HT-29 (cell line): ENCODE measurements at regions not wholly inside any gene's neighbourhood (a gene's known extent, or its start where the extent isn't known, plus 50 kb on each side); places are given as distances from the start of the nearest gene placed in this dataset.
A peak's percentile ranks its signal among the peaks of the same experiment; 100 is the strongest.

Experiments used
- DNase-seq: peaks from one replicate; pipeline ENCODE4 v3.0.0-alpha.2; 2015; ENCODE audit warnings: low spot score

- no peak for DNase-seq
These were observed 65.0 kb upstream of the POU2AF1 start for GRCh38 chr11:111444040-111444439.

- DNase-seq, result no peak
These were observed 64.6 kb upstream of the POU2AF1 start for GRCh38 chr11:111443640-111444039.

GRCh38 chr11:111443032-111443431, 64.0 kb upstream of the POU2AF1 start:
- no peak for DNase-seq

- DNase-seq, result no peak
These were observed 62.4 kb upstream of the POU2AF1 start for GRCh38 chr11:111441443-111441842.

GRCh38 chr11:111440416-111441205, 61.5 kb upstream of the POU2AF1 start:
- DNase-seq, result no peak

- no peak for DNase-seq
These were observed 60.8 kb upstream of the POU2AF1 start for GRCh38 chr11:111439901-111440300.

GRCh38 chr11:111438846-111439520, 59.9 kb upstream of the POU2AF1 start:
- DNase-seq, result no peak

- no peak for DNase-seq
These were observed 59.1 kb upstream of the POU2AF1 start for GRCh38 chr11:111438168-111438567.

GRCh38 chr11:111435046-111435698, 56.1 kb upstream of the POU2AF1 start:
- DNase-seq, result no peak

GRCh38 chr11:111429066-111429506, 50.0 kb upstream of the POU2AF1 start:
- peak; percentile 83 for DNase-seq
